NCI-H524 treated with DMSO at 0.1 percent for 48 hours (cell line): ENCODE measurements at regions not wholly inside any gene's neighbourhood (a gene's known extent, or its start where the extent isn't known, plus 50 kb on each side); places are given as distances from the start of the nearest gene placed in this dataset.
A peak's percentile ranks its signal among the peaks of the same experiment; 100 is the strongest.
"Not testable (repeated sequence)": the region's sequence is repeated elsewhere in the genome, so short reads cannot be mapped to it uniquely, and the experiment has no call there.

Source experiments
- DNase-seq: peaks from one replicate; lab custom pipeline; 2025; lab: John Stamatoyannopoulos, UW

DNA sequence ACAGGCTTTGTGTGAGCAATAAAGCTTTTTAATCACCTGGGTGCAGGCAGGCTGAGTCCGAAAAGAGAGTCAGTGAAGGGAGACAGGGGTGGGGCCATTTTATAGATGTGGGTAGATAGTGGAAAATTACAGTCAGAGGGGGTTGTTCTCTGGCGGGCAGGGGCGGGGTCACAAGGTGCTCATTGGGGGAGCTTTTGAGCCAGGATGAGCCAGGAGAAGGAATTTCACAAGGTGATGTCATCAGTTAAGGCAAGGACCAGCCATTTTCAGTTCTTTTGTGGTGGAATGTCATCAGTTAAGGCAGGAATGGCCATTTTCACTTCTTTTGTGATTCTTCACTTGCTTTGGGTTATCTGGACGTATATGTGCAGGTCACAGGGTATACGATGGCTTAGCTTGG lies 571.3 kb upstream of the PCDH7 start:
- not testable (repeated sequence) for DNase-seq

DNA sequence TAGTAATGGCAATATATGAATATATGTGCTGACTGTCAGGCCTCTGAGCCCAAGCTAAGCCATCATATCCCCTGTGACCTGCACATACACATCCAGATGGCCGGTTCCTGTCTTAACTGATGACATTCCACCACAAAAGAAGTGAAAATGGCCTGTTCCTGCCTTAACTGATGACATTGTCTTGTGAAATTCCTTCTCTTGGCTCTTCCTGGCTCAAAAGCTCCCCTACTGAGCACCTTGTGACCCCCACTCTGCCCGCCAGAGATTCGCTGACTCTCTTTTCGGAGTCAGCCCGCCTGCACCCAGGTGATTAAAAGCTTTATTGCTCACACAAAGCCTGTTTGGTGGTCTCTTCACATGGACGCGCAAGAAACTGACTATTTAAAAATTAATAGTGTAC lies 570.6 kb upstream of the PCDH7 start:
- not testable (repeated sequence) for DNase-seq

DNA sequence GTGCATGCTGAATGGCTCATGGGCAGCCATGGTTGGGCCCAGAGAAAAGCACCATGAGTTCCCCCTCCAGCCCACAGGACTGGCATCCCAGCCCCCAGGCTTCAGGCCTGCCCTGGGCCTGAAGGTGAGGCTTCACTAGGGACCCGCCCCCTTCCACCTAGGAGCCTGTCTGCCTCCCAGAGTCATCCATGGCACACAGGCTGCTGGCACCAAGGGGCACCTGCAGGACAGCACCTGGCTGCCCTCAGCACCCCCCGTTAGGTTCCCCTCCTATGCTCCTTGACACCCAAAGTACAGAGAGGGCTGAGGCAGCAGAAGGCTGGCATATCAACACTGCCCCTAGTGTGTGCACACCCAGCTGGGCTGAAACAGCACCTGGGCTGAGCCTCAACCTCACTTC lies 566.7 kb upstream of the PCDH7 start:
- DNase-seq: no peak

DNA sequence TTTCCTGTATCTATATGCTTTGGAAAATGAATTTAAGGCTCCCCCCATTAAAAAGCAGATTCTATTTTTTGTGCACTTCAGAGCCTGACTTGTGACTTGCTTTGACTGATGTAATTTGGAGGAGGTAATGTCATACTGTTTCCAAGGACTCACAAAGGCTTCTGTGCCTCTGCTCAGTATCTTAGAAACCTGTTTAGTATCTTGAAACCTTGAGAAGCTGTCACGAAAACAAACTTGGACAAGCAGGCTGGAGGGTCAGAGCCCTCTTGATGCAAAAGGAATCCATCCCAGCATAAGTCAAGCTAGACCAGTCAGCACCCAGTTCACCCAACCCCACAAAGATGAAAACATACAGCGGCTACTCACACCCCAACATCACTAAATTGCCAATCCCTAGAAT lies 560.0 kb upstream of the PCDH7 start:
- DNase-seq: no peak

DNA sequence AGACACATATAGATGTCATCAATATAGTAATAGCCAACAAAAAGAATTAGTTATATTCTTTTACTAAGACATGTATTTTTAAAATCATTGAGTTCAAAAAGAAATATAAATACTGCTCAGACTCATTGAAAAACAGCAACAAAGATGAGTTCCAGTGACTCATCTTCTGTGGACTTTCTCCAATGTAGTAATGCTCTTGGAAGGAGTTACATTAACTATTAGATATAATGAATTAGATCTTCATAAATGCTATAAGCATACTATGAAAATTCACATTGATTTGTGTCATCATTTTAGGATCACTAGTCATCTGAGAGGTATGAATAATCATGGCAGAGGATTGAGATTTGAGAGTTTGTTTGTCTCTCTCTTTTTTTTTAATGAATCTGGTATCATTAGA lies 547.8 kb upstream of the PCDH7 start:
- DNase-seq: no peak

DNA sequence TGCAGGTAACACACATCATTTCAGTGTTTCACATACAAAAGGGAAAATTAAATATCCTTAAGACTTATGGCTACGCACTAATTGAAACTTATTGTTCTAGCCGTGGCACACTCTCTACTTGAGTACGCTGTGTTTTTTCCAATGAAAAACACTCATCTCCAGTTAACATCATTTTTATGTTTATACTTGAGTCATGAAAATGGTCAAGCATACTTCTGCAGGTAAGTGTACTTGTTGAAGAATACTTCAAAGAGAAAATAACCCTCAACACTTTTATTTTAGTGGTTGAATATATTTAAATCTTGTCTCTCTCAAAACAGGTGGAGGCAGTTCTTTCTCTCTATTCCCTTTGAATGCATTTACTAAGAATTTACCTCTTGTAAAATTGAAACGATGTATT lies 538.7 kb upstream of the PCDH7 start:
- no peak for DNase-seq

DNA sequence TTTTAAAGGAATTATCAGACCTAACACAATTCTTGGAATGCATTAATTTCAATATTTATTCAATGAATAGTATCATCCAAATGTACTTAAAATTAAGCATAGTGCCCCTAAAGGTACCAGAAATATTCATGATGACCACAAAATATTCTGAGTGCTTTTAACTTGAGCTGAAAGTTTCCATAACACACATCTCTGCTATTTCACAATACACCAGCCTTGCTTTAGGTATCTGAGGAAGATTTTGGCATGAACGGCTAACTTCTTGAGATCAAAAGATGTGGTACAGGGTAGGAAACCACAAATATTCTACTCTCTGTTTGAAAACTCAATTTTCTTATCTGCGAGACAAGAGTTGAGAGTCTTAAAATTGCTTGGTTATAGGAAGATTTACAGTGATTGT lies 538.3 kb upstream of the PCDH7 start:
- no peak for DNase-seq

DNA sequence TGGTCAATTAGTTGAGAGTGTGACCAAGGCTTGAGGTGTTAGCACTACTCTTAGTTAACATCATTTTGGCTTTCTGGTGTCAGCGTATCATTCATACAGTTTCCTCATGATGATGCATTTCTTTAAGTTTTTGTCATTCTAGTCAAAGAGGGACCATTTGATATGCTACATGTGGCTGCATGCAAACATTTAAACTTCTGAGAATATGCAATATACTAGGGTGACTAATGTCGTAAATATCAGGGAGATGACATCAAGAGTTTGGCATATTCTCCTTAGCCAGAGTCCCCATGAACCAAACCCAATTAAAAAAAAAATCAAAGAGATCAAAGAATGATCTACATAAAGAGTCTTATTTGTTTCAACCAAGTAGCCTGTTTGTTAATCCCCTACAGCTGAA lies 537.4 kb upstream of the PCDH7 start:
- no peak for DNase-seq

DNA sequence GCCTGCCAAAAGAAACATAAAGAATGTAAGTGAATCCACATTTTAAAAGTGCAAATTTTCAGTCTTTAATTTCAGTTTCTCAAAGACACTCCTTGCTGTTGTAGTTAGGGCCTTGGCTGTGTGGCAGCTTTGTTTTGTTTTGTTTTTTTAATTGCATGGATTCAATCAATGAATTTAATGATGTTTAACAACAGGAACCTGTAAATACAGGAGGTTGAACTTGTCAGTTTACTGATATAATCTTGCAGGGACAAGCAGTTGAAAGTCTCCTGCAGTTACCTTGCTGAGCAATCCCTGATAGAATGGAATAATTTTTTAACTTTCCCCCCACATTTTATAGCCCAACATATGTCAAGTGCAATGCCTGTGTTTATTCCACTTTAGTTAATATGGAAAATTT lies 528.3 kb upstream of the PCDH7 start:
- no peak for DNase-seq

DNA sequence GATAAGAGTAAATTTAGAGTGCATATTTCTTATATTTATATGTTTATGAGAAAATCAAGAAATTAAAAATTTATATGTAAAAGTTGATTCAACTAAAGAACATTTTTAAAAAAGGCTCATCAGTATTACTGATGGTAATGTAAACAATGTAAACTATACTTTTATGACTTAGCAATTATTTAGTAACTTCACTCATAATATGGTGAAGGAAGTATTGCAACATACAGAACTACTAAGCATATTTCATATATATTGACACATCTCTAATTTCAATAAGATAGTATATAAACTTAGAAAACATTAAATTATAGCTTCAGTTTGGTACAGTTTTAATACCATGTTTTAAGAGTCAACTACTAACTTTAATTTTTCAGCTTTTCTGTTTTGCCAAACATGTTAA lies 512.8 kb upstream of the PCDH7 start:
- no peak for DNase-seq

DNA sequence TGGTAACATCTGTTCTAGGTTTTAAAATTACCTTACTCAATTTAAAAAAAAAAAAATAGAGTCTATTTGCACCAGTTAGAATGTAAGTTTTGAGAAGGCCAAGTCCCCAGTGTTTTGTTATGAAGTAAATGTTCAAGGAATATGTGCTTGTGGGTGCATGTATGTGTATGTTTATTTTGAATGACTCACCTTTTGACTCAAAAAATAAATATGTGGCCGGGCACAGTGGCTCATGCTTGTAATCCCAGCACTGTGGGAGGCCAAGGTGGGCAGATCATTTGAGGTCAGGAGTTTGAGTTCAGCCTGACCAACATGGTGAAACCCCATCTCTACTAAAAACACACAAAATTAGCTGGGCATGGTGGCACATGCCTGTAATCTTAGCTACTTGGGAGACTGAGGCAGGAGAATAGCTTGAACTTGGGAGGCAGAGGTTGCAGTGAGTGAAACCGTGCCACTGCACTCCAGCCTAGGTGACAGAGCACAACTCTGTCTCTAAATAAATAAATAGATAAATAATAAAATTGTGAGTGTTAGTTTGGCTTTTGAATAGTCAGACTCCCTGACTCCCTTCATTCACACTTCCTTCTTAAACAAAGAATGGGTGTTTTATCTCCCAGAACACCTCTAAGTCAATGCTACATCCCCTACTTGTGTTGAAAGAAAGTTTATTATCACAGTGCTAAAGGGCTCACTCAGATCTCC lies 511.3 kb upstream of the PCDH7 start:
- DNase-seq: no peak

DNA sequence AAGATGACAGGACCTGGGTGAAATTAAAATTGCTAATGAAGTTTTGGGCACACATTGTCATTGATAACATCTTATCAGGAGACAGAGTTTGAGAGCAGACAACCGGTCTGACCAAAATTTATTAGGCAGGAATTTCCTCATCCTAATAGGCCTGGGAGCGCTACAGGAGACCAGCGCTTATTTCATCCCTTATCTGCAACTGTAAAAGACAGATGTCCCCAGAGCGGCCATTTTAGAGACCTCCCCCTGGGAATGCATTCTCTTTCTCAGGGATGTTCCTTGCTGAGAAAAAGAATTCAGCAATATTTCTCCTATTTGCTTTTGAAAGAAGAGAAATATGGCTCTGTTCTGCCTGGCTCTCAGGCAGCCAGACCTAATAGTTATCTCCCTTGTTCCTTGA lies 504.2 kb upstream of the PCDH7 start:
- DNase-seq: not testable (repeated sequence)

DNA sequence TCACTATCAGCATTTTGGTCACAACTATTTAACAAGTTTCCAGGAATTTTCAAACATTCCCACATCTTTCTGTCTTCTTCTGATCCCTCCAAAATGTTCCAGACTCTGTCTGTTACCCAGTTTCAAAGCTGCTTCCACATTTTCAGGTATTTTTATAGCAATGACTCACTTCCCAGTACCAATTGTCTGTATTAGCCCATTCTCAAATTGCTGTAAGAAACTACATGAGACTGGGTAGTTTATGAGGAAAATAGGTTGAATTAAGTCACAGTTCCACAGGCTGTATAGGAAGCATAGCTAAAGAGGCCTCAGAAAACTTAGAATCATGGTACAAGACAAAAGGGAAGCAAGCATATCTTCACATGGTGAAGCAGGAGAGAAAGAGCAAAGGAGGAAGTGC lies 475.0 kb upstream of the PCDH7 start:
- DNase-seq: no peak

DNA sequence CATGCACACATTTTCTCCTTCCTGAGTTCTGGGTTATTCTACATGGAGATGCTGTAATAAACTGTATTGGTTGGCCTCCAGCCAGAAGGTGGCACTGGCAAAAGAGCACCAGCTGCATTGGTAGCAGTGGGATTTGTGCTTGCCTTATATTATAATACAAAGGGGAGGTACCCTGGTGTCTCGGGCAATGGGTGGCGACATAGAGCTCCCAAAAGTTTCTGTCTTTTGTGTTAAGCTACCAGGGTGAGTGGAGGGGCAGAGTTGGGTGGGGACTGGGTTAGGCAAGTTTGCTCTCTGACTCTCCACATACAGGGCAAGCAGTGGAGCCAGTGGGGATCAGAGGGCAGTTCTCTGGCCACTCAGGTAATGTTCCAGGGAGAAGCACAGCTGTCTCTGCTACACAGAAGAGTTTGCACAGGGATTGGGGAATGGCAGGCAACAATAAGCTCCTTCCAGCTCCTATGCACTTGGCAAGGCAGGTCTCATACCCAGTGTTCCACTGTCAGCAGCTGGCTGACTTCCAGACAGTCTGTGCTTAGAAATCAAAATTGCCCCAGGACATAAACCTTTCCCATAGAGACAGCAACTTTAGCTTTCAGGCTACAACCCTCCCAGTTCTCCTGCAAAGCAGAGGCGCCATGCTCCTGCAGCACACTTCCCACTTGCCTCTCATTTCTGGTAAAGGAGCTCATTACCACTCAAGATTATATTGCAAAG lies 463.9 kb upstream of the PCDH7 start:
- no peak for DNase-seq

DNA sequence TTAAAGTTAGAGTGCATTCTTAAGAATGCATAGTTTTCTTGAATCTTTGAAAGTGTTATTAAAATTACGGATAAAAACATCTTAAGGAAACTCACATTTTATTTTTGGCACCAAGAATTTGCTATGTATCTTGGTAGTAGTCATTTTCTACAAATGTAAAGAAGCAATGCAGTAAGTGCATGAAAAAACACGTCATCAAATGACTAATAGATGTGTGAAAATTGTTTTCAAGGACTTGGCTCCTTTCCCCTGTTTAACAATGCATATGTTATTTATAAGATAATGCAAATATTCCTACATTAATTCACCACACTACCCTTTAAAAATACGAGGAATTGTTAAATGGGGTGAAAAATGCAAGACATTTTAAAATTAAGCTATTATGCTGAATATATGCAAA lies 461.2 kb upstream of the PCDH7 start:
- no peak for DNase-seq

DNA sequence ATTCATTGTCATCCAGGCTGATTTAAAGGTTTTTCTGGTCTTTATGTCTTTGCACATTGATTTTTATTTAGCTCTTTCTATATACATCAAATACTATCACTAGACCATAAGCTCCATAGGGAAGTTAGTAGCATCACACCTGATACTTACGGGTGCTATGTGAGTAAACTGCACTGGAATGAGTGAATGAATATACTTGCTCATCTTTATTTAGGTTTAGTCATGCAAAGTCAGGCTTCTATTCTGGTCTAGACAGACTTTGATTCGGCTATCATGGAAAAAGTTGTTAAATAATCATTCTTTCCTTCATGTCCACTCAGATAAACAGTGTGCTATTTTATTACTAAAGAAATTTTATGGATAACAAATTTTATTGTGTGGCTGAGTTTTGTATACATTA lies 457.8 kb upstream of the PCDH7 start:
- no peak for DNase-seq

DNA sequence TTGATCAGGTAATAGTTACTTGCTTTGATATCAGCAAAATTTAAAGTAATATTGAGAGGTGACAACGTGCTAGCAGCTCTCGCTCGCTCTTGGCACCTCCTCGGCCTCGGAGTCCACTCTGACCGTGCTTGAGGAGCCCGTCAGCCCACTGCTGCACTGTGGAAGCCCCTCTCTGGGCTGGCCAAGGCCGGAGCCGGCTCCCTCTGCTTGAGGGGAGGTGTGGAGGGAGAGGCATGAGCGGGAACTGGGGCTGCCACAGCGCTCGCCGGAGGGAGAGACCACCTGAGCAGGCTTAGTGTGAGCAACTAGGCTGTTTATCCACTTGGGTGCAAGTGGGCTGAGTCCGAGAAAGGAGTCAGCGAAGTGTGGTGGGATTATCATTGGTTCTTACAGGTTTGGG lies 455.7 kb upstream of the PCDH7 start:
- no peak for DNase-seq

DNA sequence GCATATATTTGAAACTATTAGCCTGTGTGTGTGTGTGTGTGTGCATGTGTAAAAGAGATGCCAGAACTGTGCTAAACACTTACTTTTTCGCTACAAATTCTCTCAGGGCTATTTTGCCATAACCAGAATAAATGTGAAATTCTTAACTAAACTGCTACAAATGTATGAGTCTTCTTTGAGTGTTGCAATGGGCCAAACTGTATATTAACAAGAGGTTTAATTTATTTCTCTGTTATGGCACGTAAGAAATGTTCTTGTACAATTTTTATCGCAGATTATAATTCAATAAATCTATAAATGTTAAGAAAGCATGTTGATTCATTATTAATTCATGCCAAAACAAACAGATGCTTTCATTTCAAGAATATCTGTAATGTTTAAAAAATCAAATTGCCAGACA lies 454.5 kb upstream of the PCDH7 start:
- no peak for DNase-seq

DNA sequence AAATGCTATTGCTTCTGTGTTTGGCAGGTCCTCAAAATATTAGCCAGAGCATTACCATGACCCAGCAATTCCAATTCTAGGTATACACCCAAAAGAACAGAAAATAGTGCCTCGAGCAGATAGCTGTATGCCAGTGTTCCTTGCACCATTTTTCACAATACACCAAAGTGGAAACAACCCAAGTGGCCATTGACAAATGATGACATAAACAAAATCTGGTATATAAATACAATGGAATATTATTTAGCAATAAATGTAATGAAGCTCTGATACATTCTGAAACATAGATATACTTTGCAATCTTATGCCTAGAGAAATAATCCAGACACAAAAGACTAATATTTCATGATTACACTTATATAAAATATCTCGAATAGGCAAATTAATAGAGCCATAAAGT lies 451.8 kb upstream of the PCDH7 start:
- no peak for DNase-seq

DNA sequence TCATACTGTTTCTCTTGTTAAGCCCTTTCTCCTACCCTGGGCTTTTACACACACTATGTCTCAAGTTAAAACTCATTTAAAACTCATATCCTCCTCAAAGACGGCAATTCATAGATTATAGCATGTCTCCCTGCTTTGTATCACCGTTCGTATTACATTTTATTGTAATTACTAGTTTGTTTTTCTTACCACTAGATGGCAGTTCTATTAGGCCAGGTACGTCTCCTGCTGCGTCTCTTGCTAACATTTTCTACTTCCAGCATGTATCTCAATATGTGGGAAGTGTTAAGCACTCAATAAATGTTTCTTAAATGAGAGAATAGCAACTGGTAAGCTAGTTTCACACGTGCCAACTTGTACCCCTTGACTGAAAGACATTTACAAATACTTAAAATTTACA lies 450.3 kb upstream of the PCDH7 start:
- DNase-seq: no peak

DNA sequence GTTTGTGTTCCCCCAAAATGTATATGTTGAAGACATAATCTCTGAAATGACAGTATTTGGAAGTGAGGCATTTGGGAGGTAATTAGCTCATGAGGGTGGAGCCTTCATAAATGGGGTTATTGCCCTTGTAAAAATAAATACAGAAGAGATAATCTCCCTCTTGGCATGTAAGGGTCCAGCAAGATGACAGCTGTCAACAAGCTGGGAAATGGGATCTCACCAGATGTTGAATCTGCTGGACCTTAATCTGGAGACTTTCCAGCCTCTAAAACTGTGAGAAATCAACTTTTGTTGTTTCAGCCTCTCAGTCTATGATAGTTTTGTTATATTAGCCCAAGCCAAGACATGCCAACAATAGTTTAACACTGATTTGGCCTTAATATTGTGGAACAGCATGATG lies 438.2 kb upstream of the PCDH7 start:
- DNase-seq: peak; percentile 38

DNA sequence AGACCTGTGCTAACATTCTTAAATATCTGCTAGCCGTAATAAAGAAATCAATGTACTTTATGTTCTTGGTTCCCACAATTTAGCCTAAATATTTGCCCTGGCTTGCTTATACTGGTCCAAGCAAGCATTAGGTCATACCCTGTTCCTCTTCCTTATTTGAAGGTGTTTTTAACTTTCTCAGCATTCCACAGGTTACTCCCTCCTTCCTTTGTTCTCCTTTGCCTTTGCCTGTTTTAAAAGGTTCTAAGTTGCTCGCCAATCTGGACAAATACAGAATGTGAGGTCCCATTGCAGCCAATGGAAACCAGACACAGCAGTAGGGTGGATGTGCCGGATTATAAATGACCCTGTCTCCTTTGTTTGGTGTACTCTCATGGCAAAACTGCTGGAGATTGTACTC lies 436.8 kb upstream of the PCDH7 start:
- DNase-seq: no peak

DNA sequence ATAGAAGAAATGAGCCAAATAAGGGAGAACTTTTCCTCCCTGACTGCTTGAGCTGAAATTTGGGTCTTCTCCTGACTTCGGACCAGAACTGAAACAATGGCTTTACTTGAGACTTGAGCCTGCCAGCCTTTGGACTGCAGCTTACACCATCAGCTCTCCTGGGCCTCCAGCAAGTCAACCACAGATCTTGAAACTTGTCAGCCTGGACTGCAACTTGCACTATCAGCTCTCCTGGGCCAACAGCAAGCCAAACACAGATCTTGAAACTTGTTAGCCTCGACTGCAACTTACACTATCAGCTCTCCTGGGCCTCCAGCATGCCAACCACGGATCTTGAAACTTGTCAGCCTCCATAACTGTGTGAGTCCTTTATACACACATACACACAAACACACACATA lies 425.9 kb upstream of the PCDH7 start:
- no peak for DNase-seq

DNA sequence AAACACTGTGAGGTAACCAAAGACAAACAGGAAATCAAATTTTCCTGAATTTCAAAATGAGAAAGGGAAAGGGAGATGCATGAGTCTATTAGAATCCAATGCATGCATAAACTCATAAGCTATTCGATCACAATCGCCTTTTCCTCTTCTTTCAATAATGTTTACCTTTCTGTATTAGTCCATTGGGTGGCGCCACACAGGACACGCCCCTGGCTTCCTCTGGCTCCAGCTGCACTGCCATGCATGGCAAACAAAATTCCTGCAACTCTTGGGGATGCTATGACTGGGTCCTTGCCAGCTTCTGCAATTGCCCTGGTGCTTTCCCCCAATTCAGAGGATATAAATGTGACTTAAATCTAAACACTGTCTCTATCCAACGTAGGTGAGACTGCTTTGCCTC lies 424.5 kb upstream of the PCDH7 start:
- no peak for DNase-seq
